ENCODE measurements at regions not wholly inside any gene's neighbourhood (a gene's known extent, or its start where the extent isn't known, plus 50 kb on each side); places are given as distances from the start of the nearest gene placed in this dataset.
A peak's percentile ranks its signal among the peaks of the same experiment; 100 is the strongest.

DNA sequence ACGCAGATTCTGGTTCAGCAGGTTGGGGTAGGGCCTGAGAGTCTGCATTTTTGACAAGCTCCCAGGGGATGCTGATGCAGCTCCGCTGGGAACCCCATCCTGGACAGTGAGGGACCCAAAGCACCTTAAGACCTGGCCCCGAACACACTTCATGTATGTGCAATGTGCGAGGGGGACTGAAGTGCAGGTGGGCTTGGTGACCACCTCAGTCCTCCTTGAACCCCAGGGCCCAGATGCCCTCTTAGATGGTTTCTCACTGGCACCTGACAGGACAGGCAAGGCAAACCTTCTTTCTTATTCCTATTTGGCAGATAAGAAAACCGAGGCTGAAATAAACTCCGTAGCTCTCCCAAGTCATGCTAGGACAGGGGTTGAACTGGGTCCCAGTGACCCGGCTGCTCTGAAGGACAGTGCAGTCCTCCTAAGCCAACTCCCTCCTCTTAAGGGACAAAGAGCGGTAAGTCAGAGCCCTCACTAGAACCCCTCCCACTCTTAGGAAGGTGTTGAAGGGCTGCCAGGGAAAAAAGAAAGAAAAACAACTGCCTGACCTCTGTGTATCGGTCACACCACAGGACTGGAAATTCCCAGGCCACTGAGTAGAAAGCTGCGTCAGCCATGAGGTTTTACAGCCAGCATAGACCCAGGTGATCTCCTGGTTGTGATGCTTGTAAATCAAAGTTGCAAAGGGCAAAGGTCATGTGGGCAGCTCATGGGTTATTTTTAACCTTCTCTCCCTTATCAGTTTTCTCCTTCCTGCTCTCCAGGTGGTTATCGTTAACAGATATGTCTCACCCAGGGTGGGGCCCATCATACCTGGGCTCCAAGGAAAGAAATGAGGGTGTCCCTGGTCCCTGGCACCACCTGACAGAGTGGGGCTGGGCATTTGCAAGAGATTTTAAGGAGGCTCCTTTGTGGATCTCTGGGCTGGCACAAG is 90.9 kb upstream of the SMNDC1 start (continued):
- TF ChIP-seq, protein P1, sequence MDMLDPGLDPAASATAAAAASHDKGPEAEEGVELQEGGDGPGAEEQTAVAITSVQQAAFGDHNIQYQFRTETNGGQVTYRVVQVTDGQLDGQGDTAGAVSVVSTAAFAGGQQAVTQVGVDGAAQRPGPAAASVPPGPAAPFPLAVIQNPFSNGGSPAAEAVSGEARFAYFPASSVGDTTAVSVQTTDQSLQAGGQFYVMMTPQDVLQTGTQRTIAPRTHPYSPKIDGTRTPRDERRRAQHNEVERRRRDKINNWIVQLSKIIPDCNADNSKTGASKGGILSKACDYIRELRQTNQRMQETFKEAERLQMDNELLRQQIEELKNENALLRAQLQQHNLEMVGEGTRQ (IDR thresholded peaks at IDR 0.05; ENCODE audit: borderline replicate concordance, low read depth, low read length): peak; percentile 22; the same call in 1 of the 2 replicates
- TF ChIP-seq, protein P2, sequence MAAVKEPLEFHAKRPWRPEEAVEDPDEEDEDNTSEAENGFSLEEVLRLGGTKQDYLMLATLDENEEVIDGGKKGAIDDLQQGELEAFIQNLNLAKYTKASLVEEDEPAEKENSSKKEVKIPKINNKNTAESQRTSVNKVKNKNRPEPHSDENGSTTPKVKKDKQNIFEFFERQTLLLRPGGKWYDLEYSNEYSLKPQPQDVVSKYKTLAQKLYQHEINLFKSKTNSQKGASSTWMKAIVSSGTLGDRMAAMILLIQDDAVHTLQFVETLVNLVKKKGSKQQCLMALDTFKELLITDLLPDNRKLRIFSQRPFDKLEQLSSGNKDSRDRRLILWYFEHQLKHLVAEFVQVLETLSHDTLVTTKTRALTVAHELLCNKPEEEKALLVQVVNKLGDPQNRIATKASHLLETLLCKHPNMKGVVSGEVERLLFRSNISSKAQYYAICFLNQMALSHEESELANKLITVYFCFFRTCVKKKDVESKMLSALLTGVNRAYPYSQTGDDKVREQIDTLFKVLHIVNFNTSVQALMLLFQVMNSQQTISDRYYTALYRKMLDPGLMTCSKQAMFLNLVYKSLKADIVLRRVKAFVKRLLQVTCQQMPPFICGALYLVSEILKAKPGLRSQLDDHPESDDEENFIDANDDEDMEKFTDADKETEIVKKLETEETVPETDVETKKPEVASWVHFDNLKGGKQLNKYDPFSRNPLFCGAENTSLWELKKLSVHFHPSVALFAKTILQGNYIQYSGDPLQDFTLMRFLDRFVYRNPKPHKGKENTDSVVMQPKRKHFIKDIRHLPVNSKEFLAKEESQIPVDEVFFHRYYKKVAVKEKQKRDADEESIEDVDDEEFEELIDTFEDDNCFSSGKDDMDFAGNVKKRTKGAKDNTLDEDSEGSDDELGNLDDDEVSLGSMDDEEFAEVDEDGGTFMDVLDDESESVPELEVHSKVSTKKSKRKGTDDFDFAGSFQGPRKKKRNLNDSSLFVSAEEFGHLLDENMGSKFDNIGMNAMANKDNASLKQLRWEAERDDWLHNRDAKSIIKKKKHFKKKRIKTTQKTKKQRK (IDR thresholded peaks at IDR 0.05; ENCODE audit: low read depth, low read length): no peak
- TF ChIP-seq EGR1 (IDR thresholded peaks at IDR 0.05; ENCODE audit: borderline replicate concordance in 1 of 2, low read depth in 2 of 2, low read length in 2 of 2) (no peak), NFIC (IDR thresholded peaks at IDR 0.05; ENCODE audit: low read depth, low read length) (peak; percentile 86; the same call in 1 of the 2 replicates), SMAD1 (IDR thresholded peaks at IDR 0.05; ENCODE audit: low read depth, partially characterized antibody) (peak; percentile 56), ZNF274 (IDR thresholded peaks at IDR 0.05; ENCODE audit: insufficient read depth, insufficient read length) (no peak), WRNIP1 (IDR thresholded peaks at IDR 0.05; ENCODE audit: borderline replicate concordance, low read depth, low read length) (no peak), E2F8 (IDR thresholded peaks at IDR 0.05; ENCODE audit: low read depth, partially characterized antibody) (peak; percentile 75), SPI1 (IDR thresholded peaks at IDR 0.05; ENCODE audit: borderline replicate concordance, insufficient read depth, low read depth, low read length) (no peak), CHD4 (IDR thresholded peaks at IDR 0.05) (no peak), MEF2A (IDR thresholded peaks at IDR 0.05; ENCODE audit: insufficient read depth, low read depth, low read length) (peak; percentile 74)
- TF ChIP-seq, protein P3, sequence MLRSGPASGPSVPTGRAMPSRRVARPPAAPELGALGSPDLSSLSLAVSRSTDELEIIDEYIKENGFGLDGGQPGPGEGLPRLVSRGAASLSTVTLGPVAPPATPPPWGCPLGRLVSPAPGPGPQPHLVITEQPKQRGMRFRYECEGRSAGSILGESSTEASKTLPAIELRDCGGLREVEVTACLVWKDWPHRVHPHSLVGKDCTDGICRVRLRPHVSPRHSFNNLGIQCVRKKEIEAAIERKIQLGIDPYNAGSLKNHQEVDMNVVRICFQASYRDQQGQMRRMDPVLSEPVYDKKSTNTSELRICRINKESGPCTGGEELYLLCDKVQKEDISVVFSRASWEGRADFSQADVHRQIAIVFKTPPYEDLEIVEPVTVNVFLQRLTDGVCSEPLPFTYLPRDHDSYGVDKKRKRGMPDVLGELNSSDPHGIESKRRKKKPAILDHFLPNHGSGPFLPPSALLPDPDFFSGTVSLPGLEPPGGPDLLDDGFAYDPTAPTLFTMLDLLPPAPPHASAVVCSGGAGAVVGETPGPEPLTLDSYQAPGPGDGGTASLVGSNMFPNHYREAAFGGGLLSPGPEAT (IDR thresholded peaks at IDR 0.05; ENCODE audit: low read depth): peak; percentile 99
- TF ChIP-seq, protein P4, sequence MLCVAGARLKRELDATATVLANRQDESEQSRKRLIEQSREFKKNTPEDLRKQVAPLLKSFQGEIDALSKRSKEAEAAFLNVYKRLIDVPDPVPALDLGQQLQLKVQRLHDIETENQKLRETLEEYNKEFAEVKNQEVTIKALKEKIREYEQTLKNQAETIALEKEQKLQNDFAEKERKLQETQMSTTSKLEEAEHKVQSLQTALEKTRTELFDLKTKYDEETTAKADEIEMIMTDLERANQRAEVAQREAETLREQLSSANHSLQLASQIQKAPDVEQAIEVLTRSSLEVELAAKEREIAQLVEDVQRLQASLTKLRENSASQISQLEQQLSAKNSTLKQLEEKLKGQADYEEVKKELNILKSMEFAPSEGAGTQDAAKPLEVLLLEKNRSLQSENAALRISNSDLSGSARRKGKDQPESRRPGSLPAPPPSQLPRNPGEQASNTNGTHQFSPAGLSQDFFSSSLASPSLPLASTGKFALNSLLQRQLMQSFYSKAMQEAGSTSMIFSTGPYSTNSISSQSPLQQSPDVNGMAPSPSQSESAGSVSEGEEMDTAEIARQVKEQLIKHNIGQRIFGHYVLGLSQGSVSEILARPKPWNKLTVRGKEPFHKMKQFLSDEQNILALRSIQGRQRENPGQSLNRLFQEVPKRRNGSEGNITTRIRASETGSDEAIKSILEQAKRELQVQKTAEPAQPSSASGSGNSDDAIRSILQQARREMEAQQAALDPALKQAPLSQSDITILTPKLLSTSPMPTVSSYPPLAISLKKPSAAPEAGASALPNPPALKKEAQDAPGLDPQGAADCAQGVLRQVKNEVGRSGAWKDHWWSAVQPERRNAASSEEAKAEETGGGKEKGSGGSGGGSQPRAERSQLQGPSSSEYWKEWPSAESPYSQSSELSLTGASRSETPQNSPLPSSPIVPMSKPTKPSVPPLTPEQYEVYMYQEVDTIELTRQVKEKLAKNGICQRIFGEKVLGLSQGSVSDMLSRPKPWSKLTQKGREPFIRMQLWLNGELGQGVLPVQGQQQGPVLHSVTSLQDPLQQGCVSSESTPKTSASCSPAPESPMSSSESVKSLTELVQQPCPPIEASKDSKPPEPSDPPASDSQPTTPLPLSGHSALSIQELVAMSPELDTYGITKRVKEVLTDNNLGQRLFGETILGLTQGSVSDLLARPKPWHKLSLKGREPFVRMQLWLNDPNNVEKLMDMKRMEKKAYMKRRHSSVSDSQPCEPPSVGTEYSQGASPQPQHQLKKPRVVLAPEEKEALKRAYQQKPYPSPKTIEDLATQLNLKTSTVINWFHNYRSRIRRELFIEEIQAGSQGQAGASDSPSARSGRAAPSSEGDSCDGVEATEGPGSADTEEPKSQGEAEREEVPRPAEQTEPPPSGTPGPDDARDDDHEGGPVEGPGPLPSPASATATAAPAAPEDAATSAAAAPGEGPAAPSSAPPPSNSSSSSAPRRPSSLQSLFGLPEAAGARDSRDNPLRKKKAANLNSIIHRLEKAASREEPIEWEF (IDR thresholded peaks at IDR 0.05; ENCODE audit: insufficient replicate concordance, low read depth, low read length): peak; percentile 31
